Endothelial cell of umbilical vein (primary cell): ENCODE measurements at regions not wholly inside any gene's neighbourhood (a gene's known extent, or its start where the extent isn't known, plus 50 kb on each side); places are given as distances from the start of the nearest gene placed in this dataset. TPM values are rescaled to one million over a fixed set of nuclear protein-coding genes. Genes with fewer than 3 reads are reported as not detected.

ENCODE experiments used
- small RNA-seq: library from RNA; depleted of rRNA; stranded (forward); fragments of <200 nt; gene quantifications from one replicate; pipeline ENCODE3, GENCODE V24; 2012; ENCODE audit warnings: low replicate concordance, low read depth; ENCODE audit not compliant: insufficient read depth, insufficient read length

Small RNA genes in the stretch of these regions (small RNA-seq; reads per million reads assigned to genes)
- gene DYNLL1P7: not detected
